Bronchial epithelial cell (primary cell): ENCODE measurements at regions not wholly inside any gene's neighbourhood (a gene's known extent, or its start where the extent isn't known, plus 50 kb on each side); places are given as distances from the start of the nearest gene placed in this dataset.

ENCODE experiments used
- DNase-seq: peaks from one replicate; pipeline ENCODE4 v3.0.0-alpha.2; 2010; ENCODE audit warnings: low read depth
- FAIRE-seq: peaks from 2 replicates; lab custom pipeline; 2011; peaks lifted over from hg19 to GRCh38; lab: Jason Lieb, UNC
- H3K27me3 ChIP-seq: 2 replicates; pipeline ENCODE4 v1.5.1; 2011; ENCODE audit warnings: low read length; ENCODE audit not compliant: control insufficient read depth, insufficient read depth
- H3K36me3 ChIP-seq: 2 replicates; pipeline ENCODE4 v1.5.1; 2011; ENCODE audit warnings: low read length; ENCODE audit not compliant: control insufficient read depth, insufficient read depth
- H3K4me3 ChIP-seq: 2 replicates; pipeline ENCODE4 v1.5.1; 2011; ENCODE audit warnings: mild to moderate bottlenecking, low read depth, low read length, control low read depth
- TF ChIP-seq, protein P1 (sequence below): IDR thresholded peaks from 2 replicates; pipeline ENCODE4 v1.5.1; 2011; ENCODE audit warnings: mild to moderate bottlenecking, moderate library complexity, low read length, control low read depth, inconsistent platforms; ENCODE audit not compliant: insufficient read depth, severe bottlenecking

DNA sequence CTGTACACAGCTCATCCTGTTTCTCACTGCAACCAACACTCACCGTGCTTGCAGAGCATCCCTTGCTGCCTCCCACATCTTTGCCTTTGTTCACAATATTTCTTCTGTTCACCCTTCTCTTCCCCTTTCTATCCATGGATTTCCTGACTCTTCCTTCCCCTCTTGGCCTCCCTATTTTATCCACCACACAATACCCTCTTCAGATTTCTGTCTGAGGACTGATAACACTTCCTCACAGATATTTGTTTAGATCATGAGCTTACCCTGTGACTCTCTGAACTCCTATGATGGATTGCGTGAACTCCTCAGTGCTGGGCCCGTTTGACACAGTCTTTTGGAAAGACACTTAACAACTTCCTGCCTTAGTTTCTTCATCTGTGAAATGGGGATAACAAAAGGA lies 62.8 kb upstream of the GPR158 start:
- TF ChIP-seq, protein P1, sequence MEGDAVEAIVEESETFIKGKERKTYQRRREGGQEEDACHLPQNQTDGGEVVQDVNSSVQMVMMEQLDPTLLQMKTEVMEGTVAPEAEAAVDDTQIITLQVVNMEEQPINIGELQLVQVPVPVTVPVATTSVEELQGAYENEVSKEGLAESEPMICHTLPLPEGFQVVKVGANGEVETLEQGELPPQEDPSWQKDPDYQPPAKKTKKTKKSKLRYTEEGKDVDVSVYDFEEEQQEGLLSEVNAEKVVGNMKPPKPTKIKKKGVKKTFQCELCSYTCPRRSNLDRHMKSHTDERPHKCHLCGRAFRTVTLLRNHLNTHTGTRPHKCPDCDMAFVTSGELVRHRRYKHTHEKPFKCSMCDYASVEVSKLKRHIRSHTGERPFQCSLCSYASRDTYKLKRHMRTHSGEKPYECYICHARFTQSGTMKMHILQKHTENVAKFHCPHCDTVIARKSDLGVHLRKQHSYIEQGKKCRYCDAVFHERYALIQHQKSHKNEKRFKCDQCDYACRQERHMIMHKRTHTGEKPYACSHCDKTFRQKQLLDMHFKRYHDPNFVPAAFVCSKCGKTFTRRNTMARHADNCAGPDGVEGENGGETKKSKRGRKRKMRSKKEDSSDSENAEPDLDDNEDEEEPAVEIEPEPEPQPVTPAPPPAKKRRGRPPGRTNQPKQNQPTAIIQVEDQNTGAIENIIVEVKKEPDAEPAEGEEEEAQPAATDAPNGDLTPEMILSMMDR, result no peak
- Histone ChIP-seq H3K4me3 (no peak overlapping the region), H3K36me3 (no peaks in the 10 kb centered on the region), H3K27me3 (peaks cover 3% of the 10 kb centered on the region)
- FAIRE-seq (no peak), DNase-seq (no peak)

DNA sequence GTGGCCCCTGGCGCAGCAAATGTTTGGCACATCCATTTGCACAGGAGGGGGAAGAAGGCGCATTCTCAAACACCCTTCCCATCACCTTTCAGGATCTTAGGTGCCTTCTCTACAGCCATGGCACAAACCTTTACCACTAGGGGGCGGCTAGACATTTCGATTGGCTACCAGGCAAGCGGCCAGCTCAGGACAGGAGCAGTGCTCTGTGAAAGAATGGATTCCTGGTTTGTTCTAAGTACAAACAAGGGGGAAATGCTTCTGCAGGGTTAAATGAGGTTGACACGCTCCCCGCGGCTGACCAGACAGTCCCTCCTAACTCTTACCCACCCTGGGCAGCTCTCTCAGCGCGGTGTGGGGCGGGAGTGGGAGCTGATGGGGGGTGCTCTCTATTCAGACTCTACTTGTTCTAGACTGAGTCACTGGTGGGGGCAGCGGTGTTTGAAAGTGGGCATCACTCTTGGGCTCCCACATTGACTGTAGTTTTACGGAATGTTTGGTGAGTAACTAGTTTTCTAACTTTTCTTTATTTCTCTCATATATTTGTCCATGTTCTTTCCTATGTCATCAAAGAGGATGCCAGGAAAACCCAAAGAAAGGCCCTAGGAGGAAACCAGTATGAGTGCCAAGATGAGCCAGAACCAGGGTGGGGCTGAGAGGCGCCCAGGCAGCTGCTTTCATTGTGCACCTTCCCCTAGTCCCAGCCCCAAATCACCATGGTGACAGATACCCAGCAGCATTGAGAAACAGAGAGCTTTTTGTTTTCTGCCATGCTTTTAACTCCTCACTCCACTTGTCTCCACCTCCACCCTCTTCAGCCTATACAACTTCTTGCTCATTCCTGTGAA lies 61.4 kb upstream of the GPR158 start:
- Histone ChIP-seq H3K36me3 (no peaks in the 10 kb centered on the region), H3K4me3 (no peak overlapping the region), H3K27me3 (peaks cover 3% of the 10 kb centered on the region)
- TF ChIP-seq, protein P1, result peak; percentile 89
- peak; percentile 57 for DNase-seq
- no peak for FAIRE-seq

DNA sequence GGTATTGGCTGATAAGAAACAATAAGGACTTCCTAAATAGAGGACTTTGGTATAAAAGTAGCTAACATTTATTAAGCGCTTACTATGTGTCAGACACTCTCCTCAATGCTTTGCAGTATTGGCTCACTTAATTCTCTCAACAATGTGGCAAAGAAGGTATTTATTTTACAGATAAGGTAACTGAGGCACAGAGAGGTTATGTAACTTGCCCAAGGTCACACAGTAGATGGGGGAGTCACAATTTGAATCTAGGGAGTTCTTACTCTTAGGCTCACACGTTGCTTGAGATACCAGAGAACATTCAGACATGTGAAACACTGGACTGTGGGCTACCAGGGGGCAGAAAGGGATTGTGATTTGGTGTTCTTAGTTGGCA lies 60.8 kb upstream of the GPR158 start:
- FAIRE-seq, result peak; percentile 36
- Histone ChIP-seq H3K4me3 (no peak overlapping the region), H3K36me3 (no peaks in the 10 kb centered on the region), H3K27me3 (peaks cover 3% of the 10 kb centered on the region)
- TF ChIP-seq, protein P1, result no peak
- no peak for DNase-seq

DNA sequence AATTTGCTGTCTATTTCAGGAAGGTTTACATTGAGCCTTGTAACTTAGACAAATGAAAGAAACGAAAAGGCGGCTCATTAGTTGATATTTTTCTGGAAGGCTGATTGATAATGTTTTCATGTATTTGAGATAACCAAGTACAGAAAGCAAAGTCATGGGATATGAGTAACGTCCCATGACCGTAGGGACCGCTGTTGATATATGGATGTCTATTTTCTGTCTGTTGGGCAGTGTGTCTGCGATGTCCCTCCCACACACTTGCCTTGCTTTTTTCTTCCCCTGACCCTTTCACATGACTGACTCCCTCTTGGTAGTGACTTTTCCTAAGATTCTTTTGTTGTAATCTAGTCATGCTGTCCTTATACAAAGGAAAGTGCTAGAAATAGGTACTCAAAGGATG lies 57.0 kb upstream of the GPR158 start:
- TF ChIP-seq, protein P1, result no peak
- DNase-seq, result no peak
- no peak overlapping the region for H3K4me3 ChIP-seq
- H3K27me3 ChIP-seq, result peaks cover 3% of the 10 kb centered on the region
- FAIRE-seq, result no peak
- no peaks in the 10 kb centered on the region for H3K36me3 ChIP-seq

DNA sequence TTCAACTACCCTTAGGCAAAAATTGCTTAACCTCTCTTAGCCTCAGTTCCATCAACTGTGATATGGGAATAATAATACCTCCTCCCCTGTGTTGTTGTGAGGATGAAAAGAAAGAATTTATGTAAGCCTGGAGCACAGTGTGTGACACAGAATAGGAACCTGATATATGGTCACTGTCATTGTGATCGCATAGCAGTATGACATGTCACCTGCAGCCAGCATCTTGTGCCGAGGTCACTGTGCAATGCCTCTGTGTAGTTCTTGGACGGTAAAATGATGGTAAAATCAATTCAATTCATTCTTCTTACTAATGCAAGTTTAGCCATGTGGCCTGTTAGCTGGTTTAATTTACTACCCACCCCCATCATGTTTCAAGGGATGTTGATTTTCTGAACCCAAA lies 54.6 kb upstream of the GPR158 start:
- H3K27me3 ChIP-seq, result peaks cover 3% of the 10 kb centered on the region
- DNase-seq (no peak), FAIRE-seq (no peak)
- no peak overlapping the region for H3K4me3 ChIP-seq
- H3K36me3 ChIP-seq, result no peaks in the 10 kb centered on the region
- TF ChIP-seq, protein P1, result no peak
